B cell (primary cell): ENCODE measurements at regions not wholly inside any gene's neighbourhood (a gene's known extent, or its start where the extent isn't known, plus 50 kb on each side); places are given as distances from the start of the nearest gene placed in this dataset.
"Not testable (repeated sequence)": the region's sequence is repeated elsewhere in the genome, so short reads cannot be mapped to it uniquely, and the experiment has no call there.

Source experiments
- ATAC-seq: fragments of 200-7000 bp; cut with Tn5 transposase; one replicate; pipeline ENCODE4 v1.10.0; 2021; ENCODE audit warnings: low read depth, mild to moderate bottlenecking, moderate number of reproducible peaks, moderate library complexity
- CTCF ChIA-PET: fragments of 350-600 bp; sonication (Branson Sonifier 250); formaldehyde crosslinking; loops from one replicate; lab custom pipeline; 2021; ENCODE audit warnings: antibody characterized with exemption, inconsistent platforms; lab: Charles Lee
- POLR2A ChIA-PET: fragments of 350-600 bp; sonication (Branson Sonifier 250); formaldehyde crosslinking; loops from one replicate; lab custom pipeline; 2021; ENCODE audit warnings: antibody characterized with exemption; lab: Charles Lee
- DNase-seq: peaks from one replicate; pipeline ENCODE4 v3.0.0; 2013
- H2AFZ ChIP-seq: 2 replicates; pipeline ENCODE4 v1.6.1; 2012; ENCODE audit warnings: mild to moderate bottlenecking, low read depth, low read length; ENCODE audit not compliant: insufficient read depth, poor library complexity, severe bottlenecking
- H3K27ac ChIP-seq, 2 donors: 1 replicate in 1 of 2; 2 replicates in 1 of 2; pipeline ENCODE4 v1.5.1; 2012 to 2013; ENCODE audit warnings: low read length in 2 of 2, mild to moderate bottlenecking in 2 of 2, moderate library complexity in 1 of 2
- H3K27me3 ChIP-seq, 4 experiments: fragments of 200-600 bp in 1 of 4; sonication (generic) in 1 of 4; replicated peaks in 1 of 4; 1 replicate in 2 of 4; 2 replicates in 2 of 4; pipeline versions ENCODE4 v1.6.1 to v1.7.0; 2013 to 2016; ENCODE audit warnings: low read length in 3 of 4, mild to moderate bottlenecking in 2 of 4, mixed read lengths in 1 of 4, moderate library complexity in 1 of 4; ENCODE audit not compliant: insufficient read depth in 4 of 4, control insufficient read depth in 3 of 4; ENCODE audit errors: control extremely low read depth in 1 of 4
- H3K36me3 ChIP-seq, 2 experiments: replicated peaks in 1 of 2; 1 replicate in 1 of 2; 2 replicates in 1 of 2; pipeline versions ENCODE4 v1.6.1 to v1.7.1; 2013; ENCODE audit warnings: low read length in 1 of 2; ENCODE audit not compliant: insufficient read depth in 2 of 2, control insufficient read depth in 1 of 2; ENCODE audit errors: control extremely low read depth in 1 of 2, extremely low read depth in 1 of 2
- H3K4me1 ChIP-seq, 2 donors: fragments of 200-600 bp in 1 of 2; sonication (generic) in 1 of 2; 1 replicate in 1 of 2; 2 replicates in 1 of 2; pipeline versions ENCODE4 v1.5.1 to v1.6.1; 2013 to 2017; ENCODE audit warnings: low read length in 2 of 2; ENCODE audit not compliant: control insufficient read depth in 2 of 2, insufficient read depth in 2 of 2
- H3K4me2 ChIP-seq: replicated peaks from 2 replicates; pipeline ENCODE3; 2012; ENCODE audit warnings: mild to moderate bottlenecking, low read depth, low read length; ENCODE audit not compliant: poor library complexity, severe bottlenecking
- H3K4me3 ChIP-seq, 5 experiments: fragments of 200-600 bp in 1 of 5; sonication (generic) in 1 of 5; 1 replicate in 3 of 5; 2 replicates in 2 of 5; pipeline versions ENCODE4 v1.5.1 to v1.7.0; 2011 to 2016; ENCODE audit warnings: low read length in 4 of 5, mild to moderate bottlenecking in 4 of 5, low read depth in 2 of 5, control low read depth in 1 of 5, moderate library complexity in 1 of 5; ENCODE audit not compliant: insufficient read depth in 1 of 5; ENCODE audit errors: control extremely low read depth in 1 of 5, extremely low read depth in 1 of 5
- H3K79me2 ChIP-seq: fragments of 200-600 bp; sonication (generic); one replicate; pipeline ENCODE4 v1.6.0; 2016; ENCODE audit warnings: low read length; ENCODE audit not compliant: control insufficient read depth, insufficient read depth
- H3K9ac ChIP-seq: fragments of 200-600 bp; sonication (generic); 2 replicates; pipeline ENCODE4 v1.6.1; 2017; ENCODE audit warnings: mild to moderate bottlenecking, low read length, moderate library complexity
- H3K9me3 ChIP-seq, 3 donors: one replicate each; pipeline versions ENCODE4 v1.6.1 to v1.7.1; 2013; ENCODE audit warnings: low read length in 2 of 3; ENCODE audit not compliant: control insufficient read depth in 2 of 3, insufficient read depth in 1 of 3; ENCODE audit errors: control extremely low read depth in 1 of 3
- H4K20me1 ChIP-seq: 2 replicates; pipeline ENCODE4 v1.6.0; 2012; ENCODE audit warnings: mild to moderate bottlenecking, low read length; ENCODE audit not compliant: insufficient read depth, control insufficient read depth, poor library complexity, severe bottlenecking
- H3K27ac Mint-ChIP-seq: one replicate; pipeline ENCODE4 v1.8.0; 2021; ENCODE audit warnings: mixed read lengths
- H3K27me3 Mint-ChIP-seq: one replicate; pipeline ENCODE4 v1.8.0; 2021; ENCODE audit warnings: mixed read lengths
- H3K4me1 Mint-ChIP-seq: one replicate; pipeline ENCODE4 v1.8.0; 2021; ENCODE audit warnings: mixed read lengths
- H3K4me3 Mint-ChIP-seq: one replicate; pipeline ENCODE4 v1.8.0; 2021; ENCODE audit warnings: mixed read lengths
- H3K9me3 Mint-ChIP-seq: one replicate; pipeline ENCODE4 v1.8.0; 2022; ENCODE audit warnings: mixed read lengths; ENCODE audit not compliant: insufficient read depth
- CTCF ChIP-seq: fragments of 200-600 bp; IDR thresholded peaks from one replicate; pipeline ENCODE4 v1.8.0; 2022; ENCODE audit warnings: antibody characterized with exemption, mild to moderate bottlenecking
- EZH2 ChIP-seq: IDR thresholded peaks from 2 replicates; pipeline ENCODE4 v1.6.1; 2012; ENCODE audit warnings: borderline replicate concordance, low read depth, mild to moderate bottlenecking, moderate library complexity, low read length; ENCODE audit not compliant: insufficient read depth, poor library complexity, severe bottlenecking
- WGBS: methylation state at CpG from one replicate; pipeline ENCODE4 v1.1.5; 2013; ENCODE audit warnings: missing lambda C conversion rate; ENCODE audit not compliant: insufficient coverage; 5-methylcytosine and 5-hydroxymethylcytosine counted together
- intact Hi-C: fragments of 100-400 bp; cut with micrococcal nuclease; formaldehyde crosslinking; loops from one replicate; pipeline ENCODE4 v1.10.0; 2022

- no peak overlapping the region for H3K4me3 Mint-ChIP-seq
- DNase-seq (no peak), ATAC-seq (no peak)
- no peaks in the 10 kb centered on the region for H3K4me1 Mint-ChIP-seq
- peaks cover 2% of the 10 kb centered on the region for H3K9me3 Mint-ChIP-seq
- H3K9me3 ChIP-seq = no peaks in the 10 kb centered on the region
- H2AFZ ChIP-seq = no peak overlapping the region
- TF ChIP-seq EZH2 = no peak
- no peak for TF ChIP-seq CTCF
- POLR2A ChIA-PET = no interaction called here
- H3K9ac ChIP-seq = no peak overlapping the region
- H4K20me1 ChIP-seq = no peaks in the 10 kb centered on the region
- WGBS = no CpG with 5 or more reads among the region's 2 CpGs
- H3K27me3 Mint-ChIP-seq = no peaks in the 10 kb centered on the region
- no peaks in the 10 kb centered on the region for H3K36me3 ChIP-seq
- H3K4me2 ChIP-seq = no peak overlapping the region
- CTCF ChIA-PET = no interaction called here
- H3K79me2 ChIP-seq = no peaks in the 10 kb centered on the region
- H3K27ac ChIP-seq = no peak overlapping the region
- intact Hi-C loops = loop anchor here (2.0 kb wide), 1 partner anchor 73 kb away; no protein-coding TSS in a partner anchor
- H3K27me3 ChIP-seq = no peaks in the 10 kb centered on the region
- no peak overlapping the region for H3K27ac Mint-ChIP-seq
- no peak overlapping the region for H3K4me3 ChIP-seq
- H3K4me1 ChIP-seq = no peaks in the 10 kb centered on the region
Measured at GRCh38 chr1:60655679-60656355, 426.5 kb upstream of the NFIA start.

GRCh38 chr1:60640033-60640551 lies 442.3 kb upstream of the NFIA start:
- H2AFZ ChIP-seq, H3K27ac ChIP-seq, CTCF ChIA-PET, H3K4me3 Mint-ChIP-seq, DNase-seq, H3K4me3 ChIP-seq, H3K4me1 Mint-ChIP-seq, H4K20me1 ChIP-seq, H3K27ac Mint-ChIP-seq, H3K9me3 ChIP-seq, H3K36me3 ChIP-seq, H3K4me2 ChIP-seq, H3K27me3 Mint-ChIP-seq, H3K9me3 Mint-ChIP-seq, POLR2A ChIA-PET, H3K9ac ChIP-seq, H3K4me1 ChIP-seq, H3K27me3 ChIP-seq, intact Hi-C loops, ATAC-seq, H3K79me2 ChIP-seq: not testable (repeated sequence)
- 99% methylated on average over 13 of the region's 32 CpGs for WGBS
